HCT116 (cell line): ENCODE measurements at regions not wholly inside any gene's neighbourhood (a gene's known extent, or its start where the extent isn't known, plus 50 kb on each side); places are given as distances from the start of the nearest gene placed in this dataset.

ENCODE experiments used
- ATAC-seq: fragments of 200-7000 bp; cut with Tn5 transposase; 2 replicates; pipeline ENCODE4 v1.9.1; 2020; ENCODE audit warnings: mild to moderate bottlenecking, moderate library complexity
- BruUV-seq: library from RNA; stranded (reverse); fragments of 400-500 nt; replicated peaks from 2 replicates; lab custom pipeline; 2021; lab: Mats Ljungman, UMichigan
- CTCF ChIA-PET: fragments of 300-600 bp; sonication (Branson Sonifier 250); formaldehyde crosslinking; loops from one replicate; lab custom pipeline; 2021; ENCODE audit warnings: antibody characterized with exemption; lab: Charles Lee
- POLR2A ChIA-PET: fragments of 300-600, 350-600 bp; sonication (Branson Sonifier 250); formaldehyde crosslinking; loops from one replicate; lab custom pipeline; 2021; ENCODE audit warnings: antibody characterized with exemption; lab: Charles Lee
- RAD21 ChIA-PET, 2 experiments: fragments of 300-600 bp; sonication (Branson Sonifier 250); formaldehyde crosslinking; loops; one replicate each; lab custom pipeline; 2023; ENCODE audit warnings: low total read pairs in 2 of 2; ENCODE audit not compliant: uncharacterized antibody in 2 of 2, unreplicated experiment in 2 of 2, low non-redundant PET in 1 of 2; lab: Charles Lee
- DNase-seq: peaks from one replicate; pipeline ENCODE4 v3.0.0-alpha.2; 2010; ENCODE audit warnings: low read depth, low spot score
- H2AFZ ChIP-seq: fragments of 200-600 bp; shearing (Covaris generic), sonication (generic); 2 replicates; pipeline ENCODE4 v1.6.1; 2017; ENCODE audit warnings: low read depth, mixed run types, mixed read lengths, antibody characterized with exemption, low read length; ENCODE audit not compliant: poor library complexity, severe bottlenecking
- H3K27ac ChIP-seq: 2 replicates; pipeline ENCODE4 v1.5.1; 2012; ENCODE audit warnings: low read depth, low read length
- H3K27me3 ChIP-seq: fragments of 200-600 bp; sonication (generic); 2 replicates; pipeline ENCODE4 v1.6.1; 2016; ENCODE audit warnings: mixed run types, low read length, mixed read lengths; ENCODE audit not compliant: insufficient read depth
- H3K36me3 ChIP-seq, 2 experiments: fragments of 200-500 bp in 1 of 2; fragments of 200-600 bp in 1 of 2; sonication (Bioruptor generic) in 1 of 2; sonication (generic) in 1 of 2; 2 replicates each; pipeline versions ENCODE4 v1.5.1 to v1.6.1; 2014 to 2016; ENCODE audit warnings: low read length in 2 of 2, inconsistent platforms in 1 of 2, mixed read lengths in 1 of 2, mixed run types in 1 of 2; ENCODE audit not compliant: insufficient read depth in 2 of 2, control insufficient read depth in 1 of 2
- H3K4me1 ChIP-seq, 2 experiments: fragments of 200-600 bp in 1 of 2; sonication (generic) in 1 of 2; 2 replicates each; pipeline versions ENCODE4 v1.5.1 to v1.6.1; 2012 to 2017; ENCODE audit warnings: low read length in 2 of 2, inconsistent platforms in 1 of 2, mild to moderate bottlenecking in 1 of 2, mixed read lengths in 1 of 2, mixed run types in 1 of 2, moderate library complexity in 1 of 2; ENCODE audit not compliant: insufficient read depth in 2 of 2, control insufficient read depth in 1 of 2
- H3K4me2 ChIP-seq: fragments of 200-600 bp; sonication (generic); 2 replicates; pipeline ENCODE4 v1.6.1; 2017; ENCODE audit warnings: mixed run types, low read length, mixed read lengths
- H3K4me3 ChIP-seq, 2 experiments: fragments of 200-600 bp in 1 of 2; sonication (generic) in 1 of 2; replicated peaks in 1 of 2; 2 replicates each; pipeline ENCODE4 v1.5.1; 2011 to 2016; ENCODE audit warnings: low read length in 2 of 2, control low read depth in 1 of 2, low read depth in 1 of 2, mild to moderate bottlenecking in 1 of 2, mixed read lengths in 1 of 2, mixed run types in 1 of 2
- H3K79me2 ChIP-seq: fragments of 200-600 bp; sonication (generic); 2 replicates; pipeline ENCODE4 v1.6.1; 2017; ENCODE audit warnings: mild to moderate bottlenecking, mixed run types, low read length, moderate library complexity, mixed read lengths; ENCODE audit not compliant: insufficient read depth
- H3K9ac ChIP-seq: fragments of 200-600 bp; sonication (generic); 2 replicates; pipeline ENCODE4 v1.6.1; 2016; ENCODE audit warnings: low read length, mixed read lengths
- H3K9me2 ChIP-seq: fragments of 200-600 bp; sonication (generic), shearing (Covaris generic); 2 replicates; pipeline ENCODE4 v1.6.1; 2017; ENCODE audit warnings: mixed run types, mild to moderate bottlenecking, moderate library complexity; ENCODE audit not compliant: insufficient read depth
- H3K9me3 ChIP-seq, 2 experiments: fragments of 200-500 bp in 1 of 2; fragments of 200-600 bp in 1 of 2; sonication (Bioruptor generic) in 1 of 2; sonication (generic) in 1 of 2; 2 replicates each; pipeline ENCODE4 v1.6.1; 2014 to 2017; ENCODE audit warnings: low read length in 2 of 2, mixed read lengths in 2 of 2, inconsistent platforms in 1 of 2, low read depth in 1 of 2, mild to moderate bottlenecking in 1 of 2, mixed run types in 1 of 2, moderate library complexity in 1 of 2; ENCODE audit not compliant: control insufficient read depth in 1 of 2, insufficient read depth in 1 of 2
- H4K20me1 ChIP-seq: fragments of 200-600 bp; sonication (generic), shearing (Covaris generic); 2 replicates; pipeline ENCODE4 v1.6.1; 2017; ENCODE audit warnings: mixed run types, mild to moderate bottlenecking, moderate library complexity; ENCODE audit not compliant: insufficient read depth
- CBX3 ChIP-seq: IDR thresholded peaks from 2 replicates; pipeline ENCODE4 v1.6.1; 2012; ENCODE audit warnings: low read depth
- CEBPB ChIP-seq: IDR thresholded peaks from 2 replicates; pipeline ENCODE4 v1.6.1; 2012; ENCODE audit warnings: low read depth
- CTCF ChIP-seq, 3 experiments: fragments of 200-600 bp in 1 of 3; sonication (generic) in 1 of 3; IDR thresholded peaks in 2 of 3; conservative IDR thresholded peaks in 1 of 3; 2 replicates each; pipeline ENCODE4 v1.5.1; 2012 to 2017; ENCODE audit warnings: low read depth in 2 of 3, low read length in 2 of 3, antibody characterized with exemption in 1 of 3, borderline replicate concordance in 1 of 3, control low read depth in 1 of 3, mild to moderate bottlenecking in 1 of 3, mixed read lengths in 1 of 3, mixed run types in 1 of 3, moderate library complexity in 1 of 3; ENCODE audit not compliant: insufficient read depth in 1 of 3
- EGR1 ChIP-seq: IDR thresholded peaks from 2 replicates; pipeline ENCODE4 v1.6.1; 2012; ENCODE audit warnings: low read depth
- EZH2phosphoT487 ChIP-seq: fragments of 200-600 bp; IDR thresholded peaks from 2 replicates; pipeline ENCODE4 v1.6.1; 2018; ENCODE audit warnings: antibody characterized with exemption, borderline replicate concordance
- FOSL1 ChIP-seq: IDR thresholded peaks from 2 replicates; pipeline ENCODE4 v1.6.1; 2012; ENCODE audit warnings: low read depth
- MAX ChIP-seq: IDR thresholded peaks from 2 replicates; pipeline ENCODE4 v1.6.1; 2012
- RAD21 ChIP-seq: IDR thresholded peaks from 2 replicates; pipeline ENCODE4 v1.6.1; 2012; ENCODE audit warnings: low read depth, mild to moderate bottlenecking
- SRF ChIP-seq: IDR thresholded peaks from 2 replicates; pipeline ENCODE4 v1.6.1; 2012; ENCODE audit warnings: low read depth
- intact Hi-C: fragments of 100-400 bp; cut with micrococcal nuclease; formaldehyde crosslinking; loops from 2 replicates; pipeline ENCODE4 v1.10.0; 2022

GRCh38 chr20:60223174-60223573 is 265.0 kb downstream of the CDH26 start:
- DNase-seq = no peak
- Histone ChIP-seq H3K79me2 (no peaks in the 10 kb centered on the region), H3K9ac (no peak overlapping the region), H2AFZ (no peak overlapping the region), H3K4me3 (no peak overlapping the region), H3K9me2 (no peaks in the 10 kb centered on the region), H3K4me1 (no peaks in the 10 kb centered on the region), H3K27me3 (no peaks in the 10 kb centered on the region), H3K9me3 (no peaks in the 10 kb centered on the region), H3K4me2 (no peak overlapping the region), H3K36me3 (no peaks in the 10 kb centered on the region), H4K20me1 (no peaks in the 10 kb centered on the region), H3K27ac (no peak overlapping the region)
- RAD21 ChIA-PET = no interaction called here
- CTCF ChIA-PET = no interaction called here
- TF ChIP-seq EZH2phosphoT487 (no peak), CBX3 (no peak), MAX (no peak), EGR1 (no peak), SRF (no peak)
- no TSS peak for BruUV-seq
- ATAC-seq = no peak
- POLR2A ChIA-PET = no interaction called here
- intact Hi-C loops = no loop called here

GRCh38 chr20:60224914-60225313 is 266.7 kb downstream of the CDH26 start:
- ChIA-PET RAD21 (no interaction called here), POLR2A (no interaction called here), CTCF (no interaction called here)
- no peaks in the 10 kb centered on the region for H3K9me2 ChIP-seq
- no peak overlapping the region for H2AFZ ChIP-seq
- H3K4me1 ChIP-seq = no peaks in the 10 kb centered on the region
- TF ChIP-seq RAD21 = 0 out of 2 replicates have a peak, but pooled peaks have one; percentile 14
- TF ChIP-seq CEBPB = no peak
- no peak for TF ChIP-seq FOSL1
- TF ChIP-seq CTCF (IDR thresholded peaks at IDR 0.05 in 2 of 3, conservative IDR thresholded peaks at IDR 0.05 in 1 of 3; ENCODE audit: borderline replicate concordance in 1 of 3, insufficient read depth in 1 of 3, low read depth in 2 of 3, low read length in 2 of 3) = peak in 2 of 3 experiments; percentile 52 to 56; a peak in 4 of 6 replicates
- no peaks in the 10 kb centered on the region for H3K27me3 ChIP-seq
- H3K9ac ChIP-seq = no peak overlapping the region
- H3K79me2 ChIP-seq = no peaks in the 10 kb centered on the region
- no TSS peak for BruUV-seq
- H3K4me3 ChIP-seq = no peak overlapping the region
- no peaks in the 10 kb centered on the region for H3K36me3 ChIP-seq
- H3K27ac ChIP-seq = no peak overlapping the region
- no peak overlapping the region for H3K4me2 ChIP-seq
- ATAC-seq = peak; percentile 49; the same call in 1 of the 2 replicates
- intact Hi-C loops = no loop called here
- H3K9me3 ChIP-seq = no peaks in the 10 kb centered on the region
- H4K20me1 ChIP-seq = no peaks in the 10 kb centered on the region
- no peak for DNase-seq
